GM12878 (cell line): ENCODE measurements at regions not wholly inside any gene's neighbourhood (a gene's known extent, or its start where the extent isn't known, plus 50 kb on each side); places are given as distances from the start of the nearest gene placed in this dataset.

ENCODE experiments used
- ATAC-seq: fragments of 200-7000 bp; cut with Tn5 transposase; 3 replicates; pipeline ENCODE4 v1.9.1; 2020; ENCODE audit warnings: mild to moderate bottlenecking, moderate library complexity
- BruUV-seq: library from RNA; stranded (reverse); fragments of 400-500 nt; replicated peaks from 2 replicates; lab custom pipeline; 2021; lab: Mats Ljungman, UMichigan
- CTCF ChIA-PET: fragments of 300-600 bp; sonication (Branson Sonifier 250); formaldehyde crosslinking; extraction: SDS; loops from one replicate; lab custom pipeline; 2021; ENCODE audit warnings: inconsistent platforms; lab: Yijun Ruan, JAX
- POLR2A ChIA-PET: fragments of 350-600 bp; formaldehyde crosslinking; extraction: SDS; loops from one replicate; lab custom pipeline; 2021; ENCODE audit warnings: inconsistent platforms; lab: Charles Lee
- RAD21 ChIA-PET: fragments of 300-600 bp; sonication (Branson Sonifier 250); formaldehyde crosslinking; loops from one replicate; lab custom pipeline; 2023; ENCODE audit warnings: antibody characterized with exemption; ENCODE audit not compliant: unreplicated experiment; lab: Charles Lee
- SMC1A ChIA-PET: fragments of 300-600 bp; sonication (Branson Sonifier 250); formaldehyde crosslinking; loops from one replicate; lab custom pipeline; 2023; ENCODE audit not compliant: unreplicated experiment, uncharacterized antibody; lab: Charles Lee
- DNase-seq: peaks from one replicate; pipeline ENCODE4 v3.0.0-alpha.2; 2011; ENCODE audit warnings: low read depth, low spot score
- FAIRE-seq: peaks from 3 replicates; lab custom pipeline; 2011; peaks lifted over from hg19 to GRCh38; lab: Jason Lieb, UNC
- H2AFZ ChIP-seq: 2 replicates; pipeline ENCODE4 v1.6.0; 2011; ENCODE audit warnings: low read depth, low read length, control low read depth; ENCODE audit not compliant: control insufficient read depth
- H3K27ac ChIP-seq: 2 replicates; pipeline ENCODE4 v1.5.1; 2011; ENCODE audit warnings: control low read depth; ENCODE audit not compliant: control insufficient read depth, insufficient read depth
- H3K27me3 ChIP-seq, 2 experiments: replicated peaks in 1 of 2; 2 replicates each; pipeline versions ENCODE4 v1.6.0 to v1.6.1; 2011; ENCODE audit warnings: low read length in 1 of 2; ENCODE audit not compliant: control insufficient read depth in 2 of 2, insufficient read depth in 2 of 2
- H3K36me3 ChIP-seq, 2 experiments: 2 replicates each; pipeline ENCODE4 v1.5.1; 2011; ENCODE audit warnings: low read length in 1 of 2; ENCODE audit not compliant: control insufficient read depth in 2 of 2, insufficient read depth in 2 of 2
- H3K4me1 ChIP-seq: 2 replicates; pipeline ENCODE4 v1.6.1; 2011; ENCODE audit warnings: mild to moderate bottlenecking, low read length, moderate library complexity, mixed read lengths; ENCODE audit not compliant: control insufficient read depth, insufficient read depth
- H3K4me2 ChIP-seq: 2 replicates; pipeline ENCODE4 v1.6.0; 2011; ENCODE audit warnings: control low read depth; ENCODE audit not compliant: control insufficient read depth, insufficient read depth
- H3K4me3 ChIP-seq: fragments of 200-600 bp; sonication (generic); 2 replicates; pipeline ENCODE4 v1.5.1; 2016
- H3K79me2 ChIP-seq: 2 replicates; pipeline ENCODE4 v1.6.0; 2011; ENCODE audit warnings: low read length; ENCODE audit not compliant: control insufficient read depth, insufficient read depth
- H3K9ac ChIP-seq: 2 replicates; pipeline ENCODE4 v1.8.0; 2011; ENCODE audit warnings: low read length, control low read depth, mixed read lengths; ENCODE audit not compliant: control insufficient read depth, insufficient read depth
- H3K9me3 ChIP-seq: replicated peaks from 3 replicates; pipeline ENCODE4 v1.5.1; 2011; ENCODE audit warnings: mild to moderate bottlenecking, low read length; ENCODE audit not compliant: control insufficient read depth, insufficient read depth
- H4K20me1 ChIP-seq: 2 replicates; pipeline ENCODE4 v1.6.0; 2011; ENCODE audit not compliant: control insufficient read depth, insufficient read depth
- CREB1 ChIP-seq: IDR thresholded peaks from 2 replicates; pipeline ENCODE4 v1.6.1; 2012; ENCODE audit warnings: low read depth, mild to moderate bottlenecking, inconsistent platforms
- FOXM1 ChIP-seq: IDR thresholded peaks from 2 replicates; pipeline ENCODE4 v1.6.1; 2012; ENCODE audit warnings: low read depth, mild to moderate bottlenecking, inconsistent platforms, low read length, moderate library complexity
- NFYA ChIP-seq: IDR thresholded peaks from 2 replicates; pipeline ENCODE4 v1.6.1; 2011; ENCODE audit warnings: low read depth, mild to moderate bottlenecking, low read length, improper control_type of control experiment, borderline replicate concordance
- NKRF ChIP-seq: fragments of 450-650 bp; conservative IDR thresholded peaks from 2 replicates; pipeline ENCODE4 v1.6.1; 2017; ENCODE audit warnings: mild to moderate bottlenecking, moderate library complexity
- NRF1 ChIP-seq: conservative IDR thresholded peaks from 2 replicates; pipeline ENCODE4 v1.6.1; 2011; ENCODE audit warnings: mild to moderate bottlenecking, low read depth, low read length, improper control_type of control experiment
- RAD51 ChIP-seq: fragments of 450-650 bp; IDR thresholded peaks from 2 replicates; pipeline ENCODE4 v1.6.1; 2016; ENCODE audit warnings: moderate library complexity, mild to moderate bottlenecking, inconsistent platforms
- SIN3A ChIP-seq: IDR thresholded peaks from 2 replicates; pipeline ENCODE4 v1.6.1; 2012; ENCODE audit warnings: low read depth, low read length, improper control_type of control experiment
- TCF12 ChIP-seq: IDR thresholded peaks from 2 replicates; pipeline ENCODE4 v1.6.1; 2011; ENCODE audit warnings: low read depth, mild to moderate bottlenecking, low read length
- TCF3 ChIP-seq: IDR thresholded peaks from 2 replicates; pipeline ENCODE4 v1.6.1; 2012; ENCODE audit warnings: low read depth, mild to moderate bottlenecking, low read length, borderline replicate concordance; ENCODE audit not compliant: insufficient read depth
- ZNF384 ChIP-seq: IDR thresholded peaks from 2 replicates; pipeline ENCODE4 v1.6.1; 2012; ENCODE audit warnings: low read depth, mild to moderate bottlenecking, low read length, improper control_type of control experiment, borderline replicate concordance
- ZNF622 ChIP-seq: fragments of 450-650 bp; IDR thresholded peaks from 2 replicates; pipeline ENCODE4 v1.6.1; 2017; ENCODE audit warnings: mild to moderate bottlenecking, inconsistent platforms
- WGBS: methylation state at CpG from one replicate; pipeline ENCODE4 v1.1.6; 2016; ENCODE audit warnings: low lambda C conversion rate; ENCODE audit not compliant: insufficient replicate concordance, insufficient coverage; ENCODE audit errors: missing lambda C conversion rate; 5-methylcytosine and 5-hydroxymethylcytosine counted together
- in situ Hi-C: fragments of 300-500 bp; cut with MboI; formaldehyde crosslinking; loops from 9 replicates; pipeline ENCODE4 v1.14.3; 2018; ENCODE audit warnings: mixed read lengths
- intact Hi-C: fragments of 100-400 bp; cut with micrococcal nuclease; formaldehyde crosslinking; loops from one replicate; pipeline ENCODE4 v1.14.2; 2022; ENCODE audit not compliant: unreplicated experiment
- TF ChIP-seq, protein P1 (sequence below): fragments of 450-650 bp; IDR thresholded peaks from 2 replicates; pipeline ENCODE4 v1.6.1; 2017; ENCODE audit warnings: mild to moderate bottlenecking, moderate library complexity
- TF ChIP-seq, protein P2 (sequence below): fragments of 450-650 bp; formaldehyde crosslinking; IDR thresholded peaks from 2 replicates; pipeline ENCODE4 v1.5.0; 2022; ENCODE audit warnings: mild to moderate bottlenecking, missing genetic modification characterization
- TF ChIP-seq, protein P3 (sequence below): IDR thresholded peaks from 2 replicates; pipeline ENCODE4 v1.6.1; 2011; ENCODE audit warnings: borderline replicate concordance, low read depth, mild to moderate bottlenecking, moderate library complexity, mixed read lengths, low read length; ENCODE audit not compliant: insufficient read depth; ENCODE audit errors: extremely low read length

GRCh38 chrX:39479856-39480255, 617.9 kb downstream of the BCOR start (continued):
- TF ChIP-seq NRF1 = no peak
- TF ChIP-seq, protein P1, sequence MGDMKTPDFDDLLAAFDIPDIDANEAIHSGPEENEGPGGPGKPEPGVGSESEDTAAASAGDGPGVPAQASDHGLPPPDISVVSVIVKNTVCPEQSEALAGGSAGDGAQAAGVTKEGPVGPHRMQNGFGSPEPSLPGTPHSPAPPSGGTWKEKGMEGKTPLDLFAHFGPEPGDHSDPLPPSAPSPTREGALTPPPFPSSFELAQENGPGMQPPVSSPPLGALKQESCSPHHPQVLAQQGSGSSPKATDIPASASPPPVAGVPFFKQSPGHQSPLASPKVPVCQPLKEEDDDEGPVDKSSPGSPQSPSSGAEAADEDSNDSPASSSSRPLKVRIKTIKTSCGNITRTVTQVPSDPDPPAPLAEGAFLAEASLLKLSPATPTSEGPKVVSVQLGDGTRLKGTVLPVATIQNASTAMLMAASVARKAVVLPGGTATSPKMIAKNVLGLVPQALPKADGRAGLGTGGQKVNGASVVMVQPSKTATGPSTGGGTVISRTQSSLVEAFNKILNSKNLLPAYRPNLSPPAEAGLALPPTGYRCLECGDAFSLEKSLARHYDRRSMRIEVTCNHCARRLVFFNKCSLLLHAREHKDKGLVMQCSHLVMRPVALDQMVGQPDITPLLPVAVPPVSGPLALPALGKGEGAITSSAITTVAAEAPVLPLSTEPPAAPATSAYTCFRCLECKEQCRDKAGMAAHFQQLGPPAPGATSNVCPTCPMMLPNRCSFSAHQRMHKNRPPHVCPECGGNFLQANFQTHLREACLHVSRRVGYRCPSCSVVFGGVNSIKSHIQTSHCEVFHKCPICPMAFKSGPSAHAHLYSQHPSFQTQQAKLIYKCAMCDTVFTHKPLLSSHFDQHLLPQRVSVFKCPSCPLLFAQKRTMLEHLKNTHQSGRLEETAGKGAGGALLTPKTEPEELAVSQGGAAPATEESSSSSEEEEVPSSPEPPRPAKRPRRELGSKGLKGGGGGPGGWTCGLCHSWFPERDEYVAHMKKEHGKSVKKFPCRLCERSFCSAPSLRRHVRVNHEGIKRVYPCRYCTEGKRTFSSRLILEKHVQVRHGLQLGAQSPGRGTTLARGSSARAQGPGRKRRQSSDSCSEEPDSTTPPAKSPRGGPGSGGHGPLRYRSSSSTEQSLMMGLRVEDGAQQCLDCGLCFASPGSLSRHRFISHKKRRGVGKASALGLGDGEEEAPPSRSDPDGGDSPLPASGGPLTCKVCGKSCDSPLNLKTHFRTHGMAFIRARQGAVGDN = no peak

- FAIRE-seq = no peak
- no peaks in the 10 kb centered on the region; the same call in 1 of the 2 replicates for H3K4me1 ChIP-seq
- intact Hi-C loops = no loop called here
- no peaks in the 10 kb centered on the region for H3K79me2 ChIP-seq
- no peak overlapping the region for H2AFZ ChIP-seq
- no TSS peak for BruUV-seq
- no peaks in the 10 kb centered on the region for H4K20me1 ChIP-seq
- ChIA-PET RAD21 (no interaction called here), SMC1A (no interaction called here), CTCF (no interaction called here), POLR2A (no interaction called here)
- no peaks in the 10 kb centered on the region for H3K36me3 ChIP-seq
- no peak overlapping the region for H3K9ac ChIP-seq
- H3K9me3 ChIP-seq = no peaks in the 10 kb centered on the region
- H3K4me3 ChIP-seq = no peak overlapping the region
- no peaks in the 10 kb centered on the region for H3K27me3 ChIP-seq
- 0% methylated on average over 1 of the region's 1 CpG for WGBS
- ATAC-seq = no peak
- in situ Hi-C loops = no loop called here
- DNase-seq = no peak
- H3K4me2 ChIP-seq = no peak overlapping the region
- H3K27ac ChIP-seq = no peak overlapping the region
- TF ChIP-seq SIN3A (no peak), ZNF384 (no peak), NFYA (no peak), NKRF (no peak), ZNF622 (no peak), TCF3 (no peak), FOXM1 (no peak), TCF12 (no peak), CREB1 (no peak), RAD51 (no peak)
- TF ChIP-seq, protein P2, sequence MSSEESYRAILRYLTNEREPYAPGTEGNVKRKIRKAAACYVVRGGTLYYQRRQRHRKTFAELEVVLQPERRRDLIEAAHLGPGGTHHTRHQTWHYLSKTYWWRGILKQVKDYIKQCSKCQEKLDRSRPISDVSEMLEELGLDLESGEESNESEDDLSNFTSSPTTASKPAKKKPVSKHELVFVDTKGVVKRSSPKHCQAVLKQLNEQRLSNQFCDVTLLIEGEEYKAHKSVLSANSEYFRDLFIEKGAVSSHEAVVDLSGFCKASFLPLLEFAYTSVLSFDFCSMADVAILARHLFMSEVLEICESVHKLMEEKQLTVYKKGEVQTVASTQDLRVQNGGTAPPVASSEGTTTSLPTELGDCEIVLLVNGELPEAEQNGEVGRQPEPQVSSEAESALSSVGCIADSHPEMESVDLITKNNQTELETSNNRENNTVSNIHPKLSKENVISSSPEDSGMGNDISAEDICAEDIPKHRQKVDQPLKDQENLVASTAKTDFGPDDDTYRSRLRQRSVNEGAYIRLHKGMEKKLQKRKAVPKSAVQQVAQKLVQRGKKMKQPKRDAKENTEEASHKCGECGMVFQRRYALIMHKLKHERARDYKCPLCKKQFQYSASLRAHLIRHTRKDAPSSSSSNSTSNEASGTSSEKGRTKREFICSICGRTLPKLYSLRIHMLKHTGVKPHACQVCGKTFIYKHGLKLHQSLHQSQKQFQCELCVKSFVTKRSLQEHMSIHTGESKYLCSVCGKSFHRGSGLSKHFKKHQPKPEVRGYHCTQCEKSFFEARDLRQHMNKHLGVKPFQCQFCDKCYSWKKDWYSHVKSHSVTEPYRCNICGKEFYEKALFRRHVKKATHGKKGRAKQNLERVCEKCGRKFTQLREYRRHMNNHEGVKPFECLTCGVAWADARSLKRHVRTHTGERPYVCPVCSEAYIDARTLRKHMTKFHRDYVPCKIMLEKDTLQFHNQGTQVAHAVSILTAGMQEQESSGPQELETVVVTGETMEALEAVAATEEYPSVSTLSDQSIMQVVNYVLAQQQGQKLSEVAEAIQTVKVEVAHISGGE (CRISPR knock-in tag) = no peak
- TF ChIP-seq, protein P3, sequence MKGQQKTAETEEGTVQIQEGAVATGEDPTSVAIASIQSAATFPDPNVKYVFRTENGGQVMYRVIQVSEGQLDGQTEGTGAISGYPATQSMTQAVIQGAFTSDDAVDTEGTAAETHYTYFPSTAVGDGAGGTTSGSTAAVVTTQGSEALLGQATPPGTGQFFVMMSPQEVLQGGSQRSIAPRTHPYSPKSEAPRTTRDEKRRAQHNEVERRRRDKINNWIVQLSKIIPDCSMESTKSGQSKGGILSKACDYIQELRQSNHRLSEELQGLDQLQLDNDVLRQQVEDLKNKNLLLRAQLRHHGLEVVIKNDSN = no peak
Observed at GRCh38 chrX:39480963-39481362, 616.8 kb downstream of the BCOR start.
